Neuronal stem cell (in vitro differentiated cells): ENCODE measurements at regions not wholly inside any gene's neighbourhood (a gene's known extent, or its start where the extent isn't known, plus 50 kb on each side); places are given as distances from the start of the nearest gene placed in this dataset.

ENCODE experiments used
- DNase-seq: peaks from one replicate; pipeline ENCODE4 v3.0.0-alpha.2; 2013; ENCODE audit warnings: low spot score
- H2AFZ ChIP-seq: one replicate; pipeline ENCODE4 v1.6.1; 2013; ENCODE audit warnings: mild to moderate bottlenecking, low read length, inconsistent platforms
- H2AK5ac ChIP-seq: 2 replicates; pipeline ENCODE4 v1.6.1; 2013; ENCODE audit warnings: low read depth, mild to moderate bottlenecking, inconsistent platforms, low read length, moderate library complexity, mixed read lengths
- H2BK120ac ChIP-seq: 2 replicates; pipeline ENCODE4 v1.6.1; 2013; ENCODE audit warnings: low read depth, mild to moderate bottlenecking, inconsistent platforms, low read length, moderate library complexity, mixed read lengths
- H2BK12ac ChIP-seq: one replicate; pipeline ENCODE4 v1.6.1; 2013; ENCODE audit warnings: low read length, inconsistent platforms
- H2BK15ac ChIP-seq: 2 replicates; pipeline ENCODE4 v1.6.1; 2013; ENCODE audit warnings: mild to moderate bottlenecking, low read length, inconsistent platforms, mixed read lengths
- H2BK5ac ChIP-seq: one replicate; pipeline ENCODE4 v1.6.1; 2013; ENCODE audit warnings: inconsistent platforms, mild to moderate bottlenecking, low read length, moderate library complexity
- H3K14ac ChIP-seq: one replicate; pipeline ENCODE4 v1.6.1; 2013; ENCODE audit warnings: low read length, inconsistent platforms
- H3K18ac ChIP-seq: 2 replicates; pipeline ENCODE4 v1.6.1; 2013; ENCODE audit warnings: low read length, inconsistent platforms
- H3K23ac ChIP-seq: 2 replicates; pipeline ENCODE4 v1.6.1; 2013; ENCODE audit warnings: low read depth, mild to moderate bottlenecking, mixed read lengths, low read length, inconsistent platforms; ENCODE audit not compliant: poor library complexity
- H3K27ac ChIP-seq: replicated peaks from 3 replicates; pipeline ENCODE4 v1.5.1; 2013; ENCODE audit warnings: low read length, inconsistent platforms
- H3K27me3 ChIP-seq, 3 experiments: 2 replicates each; pipeline ENCODE4 v1.6.1; 2013; ENCODE audit warnings: low read length in 3 of 3, mild to moderate bottlenecking in 2 of 3, inconsistent platforms in 1 of 3, low read depth in 1 of 3, mixed read lengths in 1 of 3, moderate library complexity in 1 of 3; ENCODE audit not compliant: control insufficient read depth in 3 of 3, insufficient read depth in 3 of 3
- H3K36me3 ChIP-seq, 2 donors: replicated peaks in 1 of 2; 2 replicates each; pipeline ENCODE4 v1.6.1; 2013; ENCODE audit warnings: low read length in 2 of 2; ENCODE audit not compliant: control insufficient read depth in 2 of 2, insufficient read depth in 2 of 2
- H3K4ac ChIP-seq: 2 replicates; pipeline ENCODE4 v1.6.1; 2013; ENCODE audit warnings: inconsistent platforms, mild to moderate bottlenecking, low read length, moderate library complexity
- H3K4me1 ChIP-seq, 2 donors: 1 replicate in 1 of 2; 2 replicates in 1 of 2; pipeline ENCODE4 v1.6.1; 2013; ENCODE audit warnings: low read length in 2 of 2, low read depth in 1 of 2; ENCODE audit not compliant: control insufficient read depth in 2 of 2, insufficient read depth in 1 of 2
- H3K4me2 ChIP-seq: one replicate; pipeline ENCODE4 v1.6.1; 2013; ENCODE audit warnings: mild to moderate bottlenecking, low read length, inconsistent platforms; ENCODE audit not compliant: insufficient read depth, poor library complexity, severe bottlenecking
- H3K4me3 ChIP-seq, 2 donors: 2 replicates each; pipeline ENCODE4 v1.5.1; 2013; ENCODE audit warnings: low read length in 2 of 2, mild to moderate bottlenecking in 2 of 2, inconsistent platforms in 1 of 2, moderate library complexity in 1 of 2
- H3K79me1 ChIP-seq: one replicate; pipeline ENCODE4 v1.6.1; 2013; ENCODE audit warnings: low read depth, mild to moderate bottlenecking, inconsistent platforms, low read length, moderate library complexity
- H3K9ac ChIP-seq: one replicate; pipeline ENCODE4 v1.6.1; 2013; ENCODE audit warnings: mild to moderate bottlenecking, low read depth, low read length, inconsistent platforms; ENCODE audit not compliant: poor library complexity
- H3K9me3 ChIP-seq, 2 donors: replicated peaks in 1 of 2; 2 replicates each; pipeline versions ENCODE3 to v1.6.1; 2013; ENCODE audit warnings: low read length in 2 of 2, mild to moderate bottlenecking in 2 of 2, inconsistent platforms in 1 of 2, low read depth in 1 of 2, mixed read lengths in 1 of 2, moderate library complexity in 1 of 2; ENCODE audit not compliant: control insufficient read depth in 2 of 2, insufficient read depth in 1 of 2
- H4K8ac ChIP-seq: one replicate; pipeline ENCODE4 v1.6.1; 2013; ENCODE audit warnings: low read depth, mild to moderate bottlenecking, inconsistent platforms, low read length, moderate library complexity
- H4K91ac ChIP-seq: one replicate; pipeline ENCODE4 v1.6.1; 2013; ENCODE audit warnings: low read length, low read depth, mild to moderate bottlenecking, inconsistent platforms; ENCODE audit not compliant: poor library complexity
- WGBS, 2 donors: extraction: QIAGEN DNeasy Blood & Tissue Kit; methylation state at CpG; one replicate each; pipeline ENCODE4 v1.1.7; 2013; ENCODE audit warnings: missing lambda C conversion rate in 2 of 2, mixed read lengths in 1 of 2; ENCODE audit not compliant: insufficient read length in 2 of 2, insufficient replicate concordance in 1 of 2; ENCODE audit errors: extremely low coverage in 2 of 2; 5-methylcytosine and 5-hydroxymethylcytosine counted together

DNA sequence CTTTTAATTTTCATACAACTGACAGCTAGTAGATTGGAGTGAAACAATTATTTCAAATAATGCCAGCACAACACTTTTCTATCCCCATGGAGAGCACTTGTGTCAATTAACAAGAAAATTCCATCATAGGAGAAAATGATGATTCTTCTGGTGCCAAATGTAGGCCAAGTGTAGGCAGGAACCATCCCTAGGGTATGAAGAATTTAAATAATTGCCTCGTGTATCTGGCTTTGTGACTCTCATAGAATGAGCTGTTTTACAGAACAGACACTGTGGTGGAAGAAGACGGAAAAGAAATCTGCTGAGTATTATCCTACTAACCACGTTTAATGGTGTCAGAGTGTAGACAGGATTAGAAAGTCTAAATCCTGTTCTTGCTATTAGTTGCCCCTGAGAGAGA, 1542.2 kb downstream of the LRRC4C start:
- H3K23ac ChIP-seq = no peak overlapping the region
- no peak for DNase-seq
- no peak overlapping the region for H2BK120ac ChIP-seq
- H3K27ac ChIP-seq = no peak overlapping the region
- no peaks in the 10 kb centered on the region for H3K4me1 ChIP-seq
- H3K18ac ChIP-seq = no peak overlapping the region
- H2BK12ac ChIP-seq = no peak overlapping the region
- no peak overlapping the region for H3K4me3 ChIP-seq
- no peak overlapping the region for H2AK5ac ChIP-seq
- H2BK5ac ChIP-seq = no peak overlapping the region
- no CpG with 5 or more reads among the region's 3 CpGs for WGBS, 2 donors
- no peaks in the 10 kb centered on the region for H3K36me3 ChIP-seq
- no peak overlapping the region for H2BK15ac ChIP-seq
- H4K91ac ChIP-seq = no peak overlapping the region
- H2AFZ ChIP-seq = no peak overlapping the region
- no peak overlapping the region for H3K9ac ChIP-seq
- H3K9me3 ChIP-seq = no peaks in the 10 kb centered on the region
- no peaks in the 10 kb centered on the region for H3K27me3 ChIP-seq
- no peaks in the 10 kb centered on the region for H3K79me1 ChIP-seq
- H3K4ac ChIP-seq = no peak overlapping the region
- H4K8ac ChIP-seq = no peak overlapping the region
- H3K14ac ChIP-seq = no peak overlapping the region
- no peak overlapping the region for H3K4me2 ChIP-seq

DNA sequence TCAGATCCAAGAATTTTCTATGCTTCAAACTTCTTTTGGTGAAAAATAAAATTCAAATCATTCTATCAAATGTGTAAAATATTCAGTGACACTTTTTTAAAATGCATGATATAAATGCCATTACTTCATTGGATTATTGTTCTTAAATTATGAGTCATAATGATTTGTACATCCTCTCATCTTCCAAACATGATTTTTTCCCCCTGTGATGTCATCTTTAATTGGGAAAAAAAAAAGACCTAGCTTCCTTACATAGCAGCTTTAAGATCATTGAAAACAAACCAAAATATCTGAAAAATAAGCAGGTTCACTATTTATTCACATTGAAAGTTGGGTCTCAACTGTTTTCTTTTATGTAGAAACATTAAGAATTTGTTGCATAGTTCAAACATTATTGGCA, 1549.4 kb downstream of the LRRC4C start:
- Histone ChIP-seq H3K23ac (no peak overlapping the region), H3K27ac (no peak overlapping the region), H2AFZ (no peak overlapping the region), H3K9ac (no peak overlapping the region), H2BK5ac (no peak overlapping the region), H4K8ac (no peak overlapping the region), H3K4ac (no peak overlapping the region), H2BK15ac (no peak overlapping the region), H3K14ac (no peak overlapping the region), H3K4me1 (no peaks in the 10 kb centered on the region), H2BK12ac (no peak overlapping the region), H4K91ac (no peak overlapping the region), H3K27me3 (no peaks in the 10 kb centered on the region), H3K4me3 (no peak overlapping the region), H3K4me2 (no peak overlapping the region), H3K36me3 (no peaks in the 10 kb centered on the region), H2BK120ac (no peak overlapping the region), H3K79me1 (no peaks in the 10 kb centered on the region), H2AK5ac (no peak overlapping the region), H3K9me3 (no peaks in the 10 kb centered on the region), H3K18ac (no peak overlapping the region)
- DNase-seq = no peak

DNA sequence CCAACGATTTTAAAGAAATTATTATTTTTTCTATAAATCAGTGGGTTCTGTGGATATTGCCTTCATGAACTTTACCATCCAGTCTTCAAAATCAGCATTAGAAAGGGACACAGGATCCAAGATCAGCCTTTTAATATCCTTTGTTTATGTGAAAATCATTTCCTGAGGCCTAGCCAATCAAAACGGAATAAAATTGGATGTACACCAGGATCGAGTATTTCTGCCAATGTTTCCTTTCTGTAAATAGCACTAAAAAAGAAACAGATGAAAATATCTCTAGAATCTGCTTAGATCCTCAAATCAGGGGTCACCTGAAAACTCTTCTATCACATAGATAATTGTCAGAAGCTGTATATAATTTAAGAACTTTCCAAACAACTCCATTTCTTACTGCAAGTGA, 1598.5 kb downstream of the LRRC4C start:
- Histone ChIP-seq H2AFZ (no peak overlapping the region), H4K91ac (no peak overlapping the region), H3K27ac (no peak overlapping the region), H2BK5ac (no peak overlapping the region), H3K4me2 (no peak overlapping the region), H3K4ac (no peak overlapping the region), H2BK15ac (no peak overlapping the region), H3K4me3 (no peak overlapping the region), H3K36me3 (no peaks in the 10 kb centered on the region), H3K9ac (no peak overlapping the region), H3K18ac (no peak overlapping the region), H3K9me3 (no peaks in the 10 kb centered on the region), H2BK120ac (no peak overlapping the region), H2BK12ac (no peak overlapping the region), H4K8ac (no peak overlapping the region), H2AK5ac (no peak overlapping the region), H3K4me1 (no peaks in the 10 kb centered on the region), H3K23ac (no peak overlapping the region), H3K27me3 (no peaks in the 10 kb centered on the region), H3K79me1 (no peaks in the 10 kb centered on the region), H3K14ac (no peak overlapping the region)
- no peak for DNase-seq
- WGBS, 2 donors = no CpG with 5 or more reads among the region's 3 CpGs

DNA sequence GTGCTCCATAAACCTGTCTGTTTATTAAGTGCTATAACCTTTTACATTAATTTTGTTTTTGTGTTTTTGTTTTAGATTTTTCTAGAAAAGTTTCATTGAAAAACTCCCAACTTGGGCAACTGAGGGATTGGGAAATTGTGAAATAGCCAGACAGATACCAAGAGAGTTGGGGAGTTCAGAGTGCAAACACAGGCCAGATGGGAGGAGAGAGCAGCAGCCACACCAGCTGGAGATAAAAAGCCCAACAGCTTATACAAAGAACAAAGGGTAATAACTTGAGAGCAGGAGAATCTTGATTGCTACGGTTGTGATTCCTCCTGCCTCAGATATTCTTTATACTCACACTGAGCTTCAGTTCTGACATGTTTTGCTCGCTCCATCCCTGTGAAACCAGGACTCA, 1642.2 kb downstream of the LRRC4C start:
- Histone ChIP-seq H3K36me3 (no peaks in the 10 kb centered on the region), H3K14ac (no peak overlapping the region), H3K4me3 (no peak overlapping the region), H2BK12ac (no peak overlapping the region), H3K27me3 (no peaks in the 10 kb centered on the region), H4K8ac (no peak overlapping the region), H3K79me1 (no peaks in the 10 kb centered on the region), H2BK5ac (no peak overlapping the region), H3K9ac (no peak overlapping the region), H3K23ac (no peak overlapping the region), H2AFZ (no peak overlapping the region), H2AK5ac (no peak overlapping the region), H3K4me2 (no peak overlapping the region), H4K91ac (no peak overlapping the region), H3K4ac (no peak overlapping the region), H3K27ac (no peak overlapping the region), H3K9me3 (no peaks in the 10 kb centered on the region), H2BK15ac (no peak overlapping the region), H3K18ac (no peak overlapping the region), H3K4me1 (no peaks in the 10 kb centered on the region), H2BK120ac (no peak overlapping the region)
- no peak for DNase-seq
- no CpG with 5 or more reads among the region's 2 CpGs for WGBS, 2 donors
